ENCODE measurements at regions not wholly inside any gene's neighbourhood (a gene's known extent, or its start where the extent isn't known, plus 50 kb on each side); places are given as distances from the start of the nearest gene placed in this dataset.

- TF ChIP-seq CHD7 (IDR thresholded peaks at IDR 0.05; ENCODE audit: insufficient replicate concordance, low read length) = no peak
These were observed 174.7 kb upstream of the S1PR3 start (continued) for GRCh38 chr9:88816591-88816990.

Measured in H1 (cell line).